Activated CD4-positive, alpha-beta T cell treated with anti-CD3 and anti-CD28 coated beads for 36 hours (primary cell): ENCODE measurements at regions not wholly inside any gene's neighbourhood (a gene's known extent, or its start where the extent isn't known, plus 50 kb on each side); places are given as distances from the start of the nearest gene placed in this dataset.

ENCODE experiments used
- ATAC-seq: fragments of 200-7000 bp; cut with Tn5 transposase; one replicate; pipeline ENCODE4 v1.10.0; 2021; ENCODE audit warnings: mild to moderate bottlenecking, moderate library complexity
- CTCF ChIA-PET: fragments of 350-600 bp; sonication (Branson Sonifier 250); formaldehyde crosslinking; loops from one replicate; lab custom pipeline; 2021; ENCODE audit warnings: antibody characterized with exemption; lab: Charles Lee
- POLR2A ChIA-PET: fragments of 350-600 bp; sonication (Branson Sonifier 250); formaldehyde crosslinking; loops from one replicate; lab custom pipeline; 2021; ENCODE audit warnings: antibody characterized with exemption, inconsistent platforms; lab: Charles Lee
- DNase-seq: peaks from one replicate; pipeline ENCODE4 v3.0.0-alpha.2; 2020
- H3K27ac Mint-ChIP-seq: one replicate; pipeline ENCODE4 v1.8.0; 2021; ENCODE audit warnings: mixed read lengths
- H3K27me3 Mint-ChIP-seq: one replicate; pipeline ENCODE4 v1.8.0; 2021; ENCODE audit warnings: mixed read lengths
- H3K36me3 Mint-ChIP-seq: one replicate; pipeline ENCODE4 v1.8.0; 2021; ENCODE audit warnings: low read depth, mixed read lengths
- H3K4me1 Mint-ChIP-seq: one replicate; pipeline ENCODE4 v1.8.0; 2021; ENCODE audit warnings: mixed read lengths
- H3K4me3 Mint-ChIP-seq: one replicate; pipeline ENCODE4 v1.8.0; 2021; ENCODE audit warnings: mild to moderate bottlenecking, moderate library complexity, mixed read lengths
- H3K9me3 Mint-ChIP-seq: one replicate; pipeline ENCODE4 v1.8.0; 2021; ENCODE audit warnings: low read depth, mixed read lengths
- intact Hi-C, 2 experiments: fragments of 100-400 bp; cut with DNase I in 1 of 2; cut with micrococcal nuclease in 1 of 2; formaldehyde crosslinking; loops; one replicate each; pipeline versions ENCODE4 v1.14.2 to v1.15.1; 2022 to 2024; cut with DNase I, micrococcal nuclease

GRCh38 chr16:59216291-59216690 lies 482.2 kb upstream of the GOT2 start:
- no peak overlapping the region for H3K4me3 Mint-ChIP-seq
- no peaks in the 10 kb centered on the region for H3K9me3 Mint-ChIP-seq
- DNase-seq (no peak), ATAC-seq (no peak)
- H3K36me3 Mint-ChIP-seq = no peaks in the 10 kb centered on the region
- ChIA-PET CTCF (no interaction called here), POLR2A (no interaction called here)
- H3K4me1 Mint-ChIP-seq = no peaks in the 10 kb centered on the region
- H3K27ac Mint-ChIP-seq = no peak overlapping the region
- H3K27me3 Mint-ChIP-seq = no peaks in the 10 kb centered on the region
- intact Hi-C loops = no loop called here

DNA sequence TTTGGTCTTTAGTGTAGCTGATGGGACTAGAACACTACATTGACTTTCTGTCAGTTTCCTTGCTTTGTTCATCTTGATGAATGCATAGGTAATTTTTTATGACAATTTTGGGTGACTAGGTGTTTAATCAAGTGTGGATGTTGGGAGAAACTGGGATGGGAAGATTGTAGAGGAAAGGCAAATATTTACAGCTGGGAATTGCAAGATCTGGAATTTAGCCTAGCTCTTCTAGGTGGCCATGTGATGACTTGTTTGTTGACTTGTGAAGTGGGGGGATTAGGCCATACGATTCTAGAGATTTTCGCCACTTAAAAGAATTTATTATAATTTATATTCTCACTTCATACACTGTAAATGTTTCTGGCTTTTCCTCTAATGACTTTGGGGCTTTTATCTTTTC lies 480.3 kb upstream of the GOT2 start:
- H3K36me3 Mint-ChIP-seq = no peaks in the 10 kb centered on the region
- no peaks in the 10 kb centered on the region for H3K27me3 Mint-ChIP-seq
- H3K9me3 Mint-ChIP-seq = no peaks in the 10 kb centered on the region
- no peak for ATAC-seq
- intact Hi-C loops = no loop called here
- DNase-seq = no peak
- ChIA-PET POLR2A (no interaction called here), CTCF (no interaction called here)
- no peak overlapping the region for H3K27ac Mint-ChIP-seq
- H3K4me1 Mint-ChIP-seq = no peaks in the 10 kb centered on the region
- H3K4me3 Mint-ChIP-seq = no peak overlapping the region

DNA sequence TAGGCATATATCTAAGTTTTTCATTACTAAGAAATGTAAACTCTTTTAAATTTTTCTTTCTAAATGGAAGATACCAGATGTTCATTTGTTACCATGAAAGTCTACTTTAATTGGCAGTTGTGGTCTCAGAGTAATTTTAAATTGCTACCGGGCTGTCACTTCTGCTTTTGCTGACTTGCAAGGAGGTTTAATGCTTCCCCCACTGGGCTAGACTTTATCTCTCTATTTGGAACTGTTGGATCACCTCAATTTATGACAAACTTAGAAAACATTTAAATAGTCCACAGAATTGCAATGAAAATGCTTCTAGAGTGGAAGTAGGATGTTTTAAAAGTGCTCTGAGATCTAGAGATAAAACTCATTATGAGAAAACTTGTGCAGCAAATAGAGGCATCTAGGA lies 479.8 kb upstream of the GOT2 start:
- CTCF ChIA-PET = no interaction called here
- POLR2A ChIA-PET = no interaction called here
- Mint-ChIP-seq H3K4me3 (no peak overlapping the region), H3K36me3 (no peaks in the 10 kb centered on the region), H3K27me3 (no peaks in the 10 kb centered on the region), H3K4me1 (no peaks in the 10 kb centered on the region), H3K27ac (no peak overlapping the region), H3K9me3 (no peaks in the 10 kb centered on the region)
- intact Hi-C loops = no loop called here
- DNase-seq (no peak), ATAC-seq (no peak)

GRCh38 chr16:59212492-59213024 lies 478.4 kb upstream of the GOT2 start:
- ChIA-PET CTCF (no interaction called here), POLR2A (no interaction called here)
- Mint-ChIP-seq H3K9me3 (no peaks in the 10 kb centered on the region), H3K36me3 (no peaks in the 10 kb centered on the region), H3K4me3 (no peak overlapping the region), H3K27ac (no peak overlapping the region), H3K27me3 (no peaks in the 10 kb centered on the region), H3K4me1 (no peaks in the 10 kb centered on the region)
- intact Hi-C loops = no loop called here
- no peak for ATAC-seq
- no peak for DNase-seq

GRCh38 chr16:59210955-59211541 lies 476.9 kb upstream of the GOT2 start:
- no peaks in the 10 kb centered on the region for H3K36me3 Mint-ChIP-seq
- no peak for DNase-seq
- H3K4me3 Mint-ChIP-seq = no peak overlapping the region
- intact Hi-C loops = no loop called here
- no peaks in the 10 kb centered on the region for H3K27me3 Mint-ChIP-seq
- no peaks in the 10 kb centered on the region for H3K4me1 Mint-ChIP-seq
- peaks cover 2% of the 10 kb centered on the region for H3K9me3 Mint-ChIP-seq
- no peak overlapping the region for H3K27ac Mint-ChIP-seq
- POLR2A ChIA-PET = interaction anchor here (0.7 kb wide), 1 partner anchor 50 kb away, joined by 7 read pairs; no protein-coding TSS in a partner anchor
- CTCF ChIA-PET = no interaction called here
- ATAC-seq = no peak

DNA sequence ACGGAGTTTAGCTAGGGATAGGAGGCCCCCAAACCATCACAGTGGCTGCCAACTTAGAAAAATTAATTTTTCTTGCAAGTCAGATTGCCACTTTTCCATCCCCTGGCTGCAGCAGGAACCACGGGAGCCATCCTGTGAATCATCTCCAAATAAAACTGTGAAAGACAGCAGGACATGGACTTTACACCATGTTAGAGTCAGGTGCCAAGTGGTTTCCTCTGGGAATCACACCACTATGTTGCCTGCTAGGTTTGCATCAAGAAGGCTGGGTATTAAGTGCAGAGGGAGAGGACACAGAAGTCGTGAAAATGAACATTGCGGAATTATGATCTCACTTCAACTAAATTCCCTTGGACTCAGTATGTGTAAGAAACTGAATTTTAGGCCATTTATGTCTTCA lies 471.3 kb upstream of the GOT2 start:
- ChIA-PET POLR2A (no interaction called here), CTCF (no interaction called here)
- intact Hi-C loops = no loop called here
- Mint-ChIP-seq H3K36me3 (no peaks in the 10 kb centered on the region), H3K4me1 (no peaks in the 10 kb centered on the region), H3K9me3 (peaks cover 2% of the 10 kb centered on the region), H3K27me3 (no peaks in the 10 kb centered on the region), H3K4me3 (no peak overlapping the region), H3K27ac (no peak overlapping the region)
- no peak for ATAC-seq
- no peak for DNase-seq

DNA sequence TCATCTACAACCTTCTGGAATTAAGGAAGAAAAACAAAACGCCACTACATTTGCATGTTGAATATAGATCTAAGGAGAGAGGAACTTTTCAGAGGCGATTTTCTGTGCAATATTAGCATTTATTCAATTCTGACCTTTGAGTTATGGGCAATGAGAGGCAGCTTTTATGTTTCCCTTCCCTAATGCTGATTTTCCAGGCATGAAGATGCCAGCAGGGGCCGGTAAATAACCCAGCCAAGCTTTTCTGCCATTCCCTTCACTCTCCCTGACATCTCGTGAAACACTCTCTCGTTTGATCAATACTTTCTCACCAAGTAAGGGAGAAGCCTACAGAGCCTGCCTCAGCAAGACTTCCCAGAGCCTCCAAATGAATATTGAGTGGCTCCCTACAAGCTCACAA lies 470.5 kb upstream of the GOT2 start:
- no peak for ATAC-seq
- Mint-ChIP-seq H3K36me3 (no peaks in the 10 kb centered on the region), H3K27ac (no peak overlapping the region), H3K27me3 (peaks cover 2% of the 10 kb centered on the region), H3K4me3 (no peak overlapping the region), H3K4me1 (no peaks in the 10 kb centered on the region), H3K9me3 (peaks cover 2% of the 10 kb centered on the region)
- CTCF ChIA-PET = no interaction called here
- no peak for DNase-seq
- intact Hi-C loops = no loop called here
- POLR2A ChIA-PET = no interaction called here

- no peak overlapping the region for H3K27ac Mint-ChIP-seq
- H3K4me1 Mint-ChIP-seq = no peaks in the 10 kb centered on the region
- H3K27me3 Mint-ChIP-seq = peaks cover 2% of the 10 kb centered on the region
- POLR2A ChIA-PET = no interaction called here
- intact Hi-C loops = no loop called here
- peaks cover under 1% of the 10 kb centered on the region for H3K9me3 Mint-ChIP-seq
- CTCF ChIA-PET = no interaction called here
- DNase-seq (no peak), ATAC-seq (no peak)
- H3K36me3 Mint-ChIP-seq = no peaks in the 10 kb centered on the region
- no peak overlapping the region for H3K4me3 Mint-ChIP-seq
Measured at GRCh38 chr16:59202233-59202862, 468.2 kb upstream of the GOT2 start.

- no peaks in the 10 kb centered on the region for H3K4me1 Mint-ChIP-seq
- no peak for DNase-seq
- CTCF ChIA-PET = no interaction called here
- intact Hi-C loops = no loop called here
- no peak overlapping the region for H3K27ac Mint-ChIP-seq
- POLR2A ChIA-PET = no interaction called here
- H3K27me3 Mint-ChIP-seq = peaks cover 2% of the 10 kb centered on the region
- H3K9me3 Mint-ChIP-seq = no peaks in the 10 kb centered on the region
- H3K36me3 Mint-ChIP-seq = no peaks in the 10 kb centered on the region
- ATAC-seq = no peak
- H3K4me3 Mint-ChIP-seq = no peak overlapping the region
Measured at GRCh38 chr16:59201821-59202220, 467.7 kb upstream of the GOT2 start.

- Mint-ChIP-seq H3K27me3 (peaks cover 2% of the 10 kb centered on the region), H3K9me3 (no peaks in the 10 kb centered on the region)
- POLR2A ChIA-PET = no interaction called here
Measured at GRCh38 chr16:59201160-59201559, 467.0 kb upstream of the GOT2 start.

GRCh38 chr16:59198487-59198886 lies 464.4 kb upstream of the GOT2 start:
- Mint-ChIP-seq H3K4me3 (no peak overlapping the region), H3K4me1 (no peaks in the 10 kb centered on the region), H3K36me3 (no peaks in the 10 kb centered on the region), H3K27me3 (peaks cover 2% of the 10 kb centered on the region), H3K9me3 (no peaks in the 10 kb centered on the region), H3K27ac (no peak overlapping the region)
- ATAC-seq = no peak
- intact Hi-C loops = no loop called here
- ChIA-PET POLR2A (no interaction called here), CTCF (interaction anchor here (0.7 kb wide), 1 partner anchor 300 kb away, joined by 3 read pairs; no protein-coding TSS in a partner anchor)
- no peak for DNase-seq

More at GRCh38 chr16:59201160-59201559, 467.0 kb upstream of the GOT2 start:
- ATAC-seq (no peak), DNase-seq (no peak)
- CTCF ChIA-PET = no interaction called here
- H3K36me3 Mint-ChIP-seq = no peaks in the 10 kb centered on the region
- H3K27ac Mint-ChIP-seq = no peak overlapping the region
- intact Hi-C loops = no loop called here
- H3K4me1 Mint-ChIP-seq = no peaks in the 10 kb centered on the region
- H3K4me3 Mint-ChIP-seq = no peak overlapping the region

DNA sequence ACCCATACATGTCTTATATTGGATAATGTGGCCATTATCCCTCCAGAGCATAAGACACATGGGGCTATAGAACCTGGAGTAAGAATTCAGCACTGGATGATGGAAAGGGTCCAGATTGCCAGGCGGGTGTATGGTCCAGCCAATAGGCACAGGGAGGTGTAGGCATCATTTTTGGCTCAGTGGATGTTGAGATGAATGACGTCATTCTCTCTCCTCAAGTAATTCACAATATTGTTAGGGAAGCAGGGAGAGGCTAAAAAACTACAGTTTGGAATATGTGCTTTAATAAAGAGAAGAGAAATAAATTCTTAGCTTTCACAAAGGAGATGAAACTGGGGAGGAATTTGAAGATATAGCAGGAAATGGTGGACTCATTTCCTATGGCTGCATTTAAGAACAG lies 461.1 kb upstream of the GOT2 start:
- Mint-ChIP-seq H3K36me3 (no peaks in the 10 kb centered on the region), H3K4me3 (no peak overlapping the region), H3K4me1 (no peaks in the 10 kb centered on the region), H3K9me3 (no peaks in the 10 kb centered on the region), H3K27me3 (peaks cover under 1% of the 10 kb centered on the region), H3K27ac (no peak overlapping the region)
- DNase-seq (no peak), ATAC-seq (no peak)
- ChIA-PET CTCF (no interaction called here), POLR2A (no interaction called here)
- intact Hi-C loops = no loop called here
